ENCODE measurements at regions not wholly inside any gene's neighbourhood (a gene's known extent, or its start where the extent isn't known, plus 50 kb on each side); places are given as distances from the start of the nearest gene placed in this dataset.

DNA sequence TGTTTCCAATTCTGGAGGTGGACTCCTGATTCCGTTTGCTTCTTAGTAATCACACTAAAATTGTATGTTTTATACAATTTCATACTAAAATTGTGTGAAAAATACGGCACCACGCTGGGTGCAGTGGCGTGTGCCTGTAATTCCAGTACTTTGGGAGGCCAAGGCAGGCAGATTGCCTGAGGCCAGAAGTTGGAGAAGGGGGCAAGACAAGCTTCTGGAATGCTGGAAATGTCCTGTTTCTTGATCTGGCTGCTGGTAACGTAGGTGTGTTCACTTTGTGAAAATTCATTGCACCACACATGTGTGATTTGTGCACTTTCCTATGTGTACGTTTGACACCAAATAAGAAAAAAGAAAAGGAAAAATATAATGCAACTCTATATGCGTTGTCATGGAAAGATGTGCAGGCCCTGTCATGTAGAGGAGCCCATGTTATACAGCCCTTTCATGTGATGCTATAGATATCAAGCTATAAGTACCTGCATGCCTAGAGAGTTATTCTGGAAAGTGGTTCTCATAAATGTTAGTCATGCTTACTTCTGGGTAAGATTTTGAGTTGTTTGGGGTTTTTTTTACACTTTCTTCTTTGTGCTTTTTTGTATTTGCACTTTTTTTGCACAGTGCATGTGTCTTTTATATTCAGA lies 119.9 kb downstream of the TMEM174 start:
- H3K36me3 Mint-ChIP-seq (ENCODE audit: low read depth, unreplicated experiment) = peaks cover 4% of the 10 kb centered on the region
- peaks cover 20% of the 10 kb centered on the region for H3K27me3 Mint-ChIP-seq (ENCODE audit: unreplicated experiment)
- no peak for DNase-seq (ENCODE audit: low spot score)
- TF ChIP-seq, protein P1, sequence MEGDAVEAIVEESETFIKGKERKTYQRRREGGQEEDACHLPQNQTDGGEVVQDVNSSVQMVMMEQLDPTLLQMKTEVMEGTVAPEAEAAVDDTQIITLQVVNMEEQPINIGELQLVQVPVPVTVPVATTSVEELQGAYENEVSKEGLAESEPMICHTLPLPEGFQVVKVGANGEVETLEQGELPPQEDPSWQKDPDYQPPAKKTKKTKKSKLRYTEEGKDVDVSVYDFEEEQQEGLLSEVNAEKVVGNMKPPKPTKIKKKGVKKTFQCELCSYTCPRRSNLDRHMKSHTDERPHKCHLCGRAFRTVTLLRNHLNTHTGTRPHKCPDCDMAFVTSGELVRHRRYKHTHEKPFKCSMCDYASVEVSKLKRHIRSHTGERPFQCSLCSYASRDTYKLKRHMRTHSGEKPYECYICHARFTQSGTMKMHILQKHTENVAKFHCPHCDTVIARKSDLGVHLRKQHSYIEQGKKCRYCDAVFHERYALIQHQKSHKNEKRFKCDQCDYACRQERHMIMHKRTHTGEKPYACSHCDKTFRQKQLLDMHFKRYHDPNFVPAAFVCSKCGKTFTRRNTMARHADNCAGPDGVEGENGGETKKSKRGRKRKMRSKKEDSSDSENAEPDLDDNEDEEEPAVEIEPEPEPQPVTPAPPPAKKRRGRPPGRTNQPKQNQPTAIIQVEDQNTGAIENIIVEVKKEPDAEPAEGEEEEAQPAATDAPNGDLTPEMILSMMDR (IDR thresholded peaks at IDR 0.05; ENCODE audit: unreplicated experiment) = no peak
- no peak overlapping the region for H3K4me3 Mint-ChIP-seq (ENCODE audit: unreplicated experiment)
- H3K4me1 Mint-ChIP-seq (ENCODE audit: unreplicated experiment) = no peaks in the 10 kb centered on the region
- H3K9me3 Mint-ChIP-seq (ENCODE audit: unreplicated experiment) = no peaks in the 10 kb centered on the region
- H3K27ac Mint-ChIP-seq (ENCODE audit: unreplicated experiment) = no peak overlapping the region

DNA sequence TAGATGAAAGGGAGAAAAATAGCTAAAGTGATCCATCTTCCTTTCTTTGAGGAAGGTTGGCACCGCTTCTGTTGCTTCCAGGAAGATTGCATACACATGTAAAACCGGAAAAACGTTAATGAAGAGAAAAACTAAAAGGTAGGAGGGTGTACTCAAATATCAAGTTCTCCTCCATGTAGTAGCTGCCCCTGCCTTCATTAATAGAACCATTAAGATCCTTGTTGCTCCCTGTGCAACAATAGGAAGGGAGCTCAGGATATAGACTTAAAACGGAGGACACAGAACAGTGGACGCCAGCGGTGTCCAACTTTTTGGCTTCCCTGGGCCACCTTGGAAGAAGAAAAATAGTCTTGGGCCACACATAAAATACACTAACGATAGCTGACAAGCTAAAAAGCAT lies 118.9 kb downstream of the TMEM174 start:
- Mint-ChIP-seq H3K4me1 (ENCODE audit: unreplicated experiment) (no peaks in the 10 kb centered on the region), H3K27me3 (ENCODE audit: unreplicated experiment) (peaks cover 16% of the 10 kb centered on the region), H3K9me3 (ENCODE audit: unreplicated experiment) (no peaks in the 10 kb centered on the region), H3K4me3 (ENCODE audit: unreplicated experiment) (no peak overlapping the region), H3K36me3 (ENCODE audit: low read depth, unreplicated experiment) (peaks cover 4% of the 10 kb centered on the region), H3K27ac (ENCODE audit: unreplicated experiment) (no peak overlapping the region)
- no peak for DNase-seq (ENCODE audit: low spot score)
- TF ChIP-seq, protein P1 (IDR thresholded peaks at IDR 0.05; ENCODE audit: unreplicated experiment) = no peak

DNA sequence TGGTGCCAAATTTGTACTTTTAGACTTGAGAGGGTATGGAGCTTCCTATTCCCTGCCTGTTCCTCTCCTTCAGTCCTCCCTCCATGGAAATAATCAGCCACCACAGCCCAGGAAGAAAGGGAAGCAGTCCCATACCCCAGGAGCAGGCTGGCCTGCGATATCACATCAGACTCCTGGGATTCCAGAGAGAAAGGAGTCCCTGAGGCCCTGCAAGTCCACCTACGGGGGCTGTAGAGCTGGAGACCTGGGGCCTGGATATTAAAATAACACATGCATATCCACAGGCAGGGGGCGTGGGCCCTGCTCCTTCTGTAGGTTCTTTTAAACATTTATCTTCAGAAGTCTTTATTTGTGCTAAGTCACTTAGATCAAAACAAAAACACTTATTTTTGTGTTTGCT lies 117.2 kb downstream of the TMEM174 start:
- H3K27ac Mint-ChIP-seq (ENCODE audit: unreplicated experiment) = no peak overlapping the region
- peaks cover 5% of the 10 kb centered on the region for H3K27me3 Mint-ChIP-seq (ENCODE audit: unreplicated experiment)
- H3K36me3 Mint-ChIP-seq (ENCODE audit: low read depth, unreplicated experiment) = no peaks in the 10 kb centered on the region
- no peaks in the 10 kb centered on the region for H3K9me3 Mint-ChIP-seq (ENCODE audit: unreplicated experiment)
- no peaks in the 10 kb centered on the region for H3K4me1 Mint-ChIP-seq (ENCODE audit: unreplicated experiment)
- DNase-seq (ENCODE audit: low spot score) = no peak
- no peak overlapping the region for H3K4me3 Mint-ChIP-seq (ENCODE audit: unreplicated experiment)
- TF ChIP-seq, protein P1 (IDR thresholded peaks at IDR 0.05; ENCODE audit: unreplicated experiment) = no peak

DNA sequence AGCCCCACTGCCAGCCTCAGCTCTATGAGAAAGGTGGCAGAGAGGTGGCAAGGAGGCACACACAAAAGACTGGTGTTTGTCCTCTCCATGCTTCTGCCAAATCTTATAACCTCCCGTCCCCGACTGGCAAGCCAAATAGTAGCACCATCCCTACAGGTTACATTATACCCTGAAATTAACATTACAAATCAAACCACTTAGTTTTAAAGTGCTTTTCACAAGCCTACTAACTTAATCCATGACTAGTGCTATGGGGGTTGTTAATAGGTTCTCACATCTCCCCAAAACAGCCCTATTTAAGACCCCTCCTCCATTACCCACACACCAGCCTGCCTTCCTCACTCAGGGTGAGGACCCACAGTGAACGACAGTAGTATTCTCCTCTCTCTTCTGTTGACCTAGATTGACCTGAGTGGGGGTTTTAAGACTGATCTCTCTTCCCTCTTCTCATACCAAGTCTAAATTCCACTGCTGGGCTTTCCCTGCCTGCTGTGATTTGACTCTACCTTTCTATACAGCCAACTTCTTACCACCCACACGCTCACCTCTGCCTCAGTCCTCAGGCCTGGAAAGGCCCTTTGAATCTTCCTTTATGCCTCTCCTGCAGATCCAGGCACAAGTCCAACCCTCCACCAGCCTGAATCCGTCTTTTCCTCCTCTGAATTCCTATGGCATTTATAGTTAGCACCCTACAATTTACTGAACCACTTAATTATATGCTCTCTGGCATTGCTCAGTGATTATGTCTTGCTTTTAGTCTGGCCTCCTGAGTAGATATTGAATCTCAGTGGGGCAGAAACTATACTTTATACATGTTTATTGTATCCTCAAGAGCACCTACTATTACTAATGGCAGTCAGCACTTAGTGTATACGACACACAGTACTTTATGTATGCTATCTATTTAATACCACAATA lies 116.1 kb downstream of the TMEM174 start:
- H3K36me3 Mint-ChIP-seq (ENCODE audit: low read depth, unreplicated experiment) = no peaks in the 10 kb centered on the region
- no peak overlapping the region for H3K27ac Mint-ChIP-seq (ENCODE audit: unreplicated experiment)
- TF ChIP-seq, protein P1 (IDR thresholded peaks at IDR 0.05; ENCODE audit: unreplicated experiment) = no peak
- no peak for DNase-seq (ENCODE audit: low spot score)
- H3K4me3 Mint-ChIP-seq (ENCODE audit: unreplicated experiment) = peak overlapping the region; percentile 5
- no peaks in the 10 kb centered on the region for H3K9me3 Mint-ChIP-seq (ENCODE audit: unreplicated experiment)
- no peaks in the 10 kb centered on the region for H3K4me1 Mint-ChIP-seq (ENCODE audit: unreplicated experiment)
- peaks cover 5% of the 10 kb centered on the region for H3K27me3 Mint-ChIP-seq (ENCODE audit: unreplicated experiment)

DNA sequence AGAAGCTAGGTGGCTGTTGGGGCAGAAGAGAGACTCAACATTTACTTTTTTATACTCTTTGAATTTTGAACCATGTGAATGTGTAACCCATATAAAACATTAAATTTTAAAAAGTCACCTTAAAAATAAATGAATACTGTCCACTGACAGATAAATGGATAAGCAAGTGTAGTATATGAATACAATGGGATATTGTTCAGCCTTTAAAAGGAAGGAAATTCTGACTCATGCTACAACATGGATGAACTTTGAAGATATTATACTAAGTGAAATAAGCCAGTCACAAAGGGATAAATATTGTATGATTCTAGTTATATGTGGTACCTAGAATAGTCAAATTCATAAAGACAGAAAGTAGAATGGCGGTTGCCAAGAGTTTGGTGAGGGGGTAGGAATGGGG lies 113.9 kb downstream of the TMEM174 start:
- DNase-seq (ENCODE audit: low spot score) = no peak
- peaks cover 9% of the 10 kb centered on the region for H3K27me3 Mint-ChIP-seq (ENCODE audit: unreplicated experiment)
- no peak overlapping the region for H3K4me3 Mint-ChIP-seq (ENCODE audit: unreplicated experiment)
- TF ChIP-seq, protein P1 (IDR thresholded peaks at IDR 0.05; ENCODE audit: unreplicated experiment) = no peak
- H3K9me3 Mint-ChIP-seq (ENCODE audit: unreplicated experiment) = no peaks in the 10 kb centered on the region
- H3K4me1 Mint-ChIP-seq (ENCODE audit: unreplicated experiment) = no peaks in the 10 kb centered on the region
- no peak overlapping the region for H3K27ac Mint-ChIP-seq (ENCODE audit: unreplicated experiment)
- H3K36me3 Mint-ChIP-seq (ENCODE audit: low read depth, unreplicated experiment) = no peaks in the 10 kb centered on the region

Measured in endothelial cell (in vitro differentiated cells).